AG09319 (cell line): ENCODE measurements at regions not wholly inside any gene's neighbourhood (a gene's known extent, or its start where the extent isn't known, plus 50 kb on each side); places are given as distances from the start of the nearest gene placed in this dataset.

ENCODE experiments used
- DNase-seq: peaks from one replicate; pipeline ENCODE4 v3.0.0-alpha.2; 2010; ENCODE audit warnings: low read depth; ENCODE audit errors: extremely low read depth
- CTCF ChIP-seq: IDR thresholded peaks from 2 replicates; pipeline ENCODE4 v1.5.1; 2011; ENCODE audit warnings: low read depth, mild to moderate bottlenecking, inconsistent platforms, low read length, moderate library complexity

GRCh38 chr1:177790566-177790965 is 179.3 kb downstream of the SEC16B start:
- no peak for DNase-seq
- TF ChIP-seq CTCF = no peak

- DNase-seq = no peak
- TF ChIP-seq CTCF = no peak
Observed at GRCh38 chr1:177789956-177790355, 179.9 kb downstream of the SEC16B start.

- DNase-seq = no peak
- TF ChIP-seq CTCF = no peak
Observed at GRCh38 chr1:177786176-177786745, 183.6 kb downstream of the SEC16B start.

- no peak for DNase-seq
- no peak for TF ChIP-seq CTCF
Observed at GRCh38 chr1:177784936-177785335, 184.9 kb downstream of the SEC16B start.

GRCh38 chr1:177784409-177784808 is 185.4 kb downstream of the SEC16B start:
- no peak for TF ChIP-seq CTCF
- no peak for DNase-seq

- DNase-seq = no peak
- TF ChIP-seq CTCF = no peak
Observed at GRCh38 chr1:177783051-177783450, 186.8 kb downstream of the SEC16B start.

GRCh38 chr1:177780096-177780700 is 189.7 kb downstream of the SEC16B start:
- peak; percentile 5 for DNase-seq
- peak; percentile 51 for TF ChIP-seq CTCF
